Spleen (tissue), 7 donors: ENCODE measurements at regions not wholly inside any gene's neighbourhood (a gene's known extent, or its start where the extent isn't known, plus 50 kb on each side); places are given as distances from the start of the nearest gene placed in this dataset.

Experiments
- POLR2A ChIP-seq, 3 donors: fragments of 450-650 bp; IDR thresholded peaks; one replicate each; pipeline ENCODE4 v1.5.1; 2017; ENCODE audit warnings: antibody characterized with exemption in 3 of 3, mild to moderate bottlenecking in 1 of 3
- POLR2AphosphoS5 ChIP-seq, 3 donors: sonication (generic); formaldehyde crosslinking; IDR thresholded peaks; one replicate each; pipeline ENCODE4 v1.5.1; 2017; ENCODE audit warnings: antibody characterized with exemption in 3 of 3
- TF ChIP-seq, protein P1 (sequence below), 11 experiments: fragments of 200-600 bp in 7 of 11; fragments of 450-650 bp in 4 of 11; sonication (generic) in 4 of 11; IDR thresholded peaks in 8 of 11; conservative IDR thresholded peaks in 3 of 11; 1 replicate in 7 of 11; 2 replicates in 4 of 11; pipeline versions ENCODE4 v1.4.0 to v1.8.0; 2016 to 2021; ENCODE audit warnings: antibody characterized with exemption in 11 of 11, inconsistent platforms in 4 of 11, mild to moderate bottlenecking in 1 of 11
- donor health status: DM: no; HTN: no; CAD: no; lungs with moderate emphysema.
- donor health status: DM: no; HTN: no; CAD: no.
- donor health status: DM: no; HTN: no; CAD: no.

DNA sequence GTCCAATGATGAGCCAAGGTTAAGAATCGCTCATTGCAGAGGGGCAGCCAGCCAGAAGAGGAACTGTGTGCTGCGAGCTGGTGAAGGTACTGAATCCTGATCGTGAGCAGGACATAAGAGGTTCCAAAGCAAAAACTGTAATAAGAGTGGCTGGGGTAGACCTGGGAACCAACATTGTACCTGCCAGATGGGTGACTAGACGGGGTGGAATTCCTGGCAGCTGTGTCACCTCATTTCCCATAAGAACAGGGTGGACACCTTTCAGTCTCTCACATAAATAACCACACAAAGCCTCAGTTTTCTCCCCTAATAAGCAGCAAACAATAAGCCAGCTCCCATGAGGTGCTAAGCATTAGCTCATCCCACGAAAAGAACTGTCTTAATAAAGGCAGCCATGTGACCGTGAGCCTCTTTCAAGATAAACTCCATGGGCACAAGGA lies 290.3 kb downstream of the SOX9 start:
- TF ChIP-seq, protein P1, sequence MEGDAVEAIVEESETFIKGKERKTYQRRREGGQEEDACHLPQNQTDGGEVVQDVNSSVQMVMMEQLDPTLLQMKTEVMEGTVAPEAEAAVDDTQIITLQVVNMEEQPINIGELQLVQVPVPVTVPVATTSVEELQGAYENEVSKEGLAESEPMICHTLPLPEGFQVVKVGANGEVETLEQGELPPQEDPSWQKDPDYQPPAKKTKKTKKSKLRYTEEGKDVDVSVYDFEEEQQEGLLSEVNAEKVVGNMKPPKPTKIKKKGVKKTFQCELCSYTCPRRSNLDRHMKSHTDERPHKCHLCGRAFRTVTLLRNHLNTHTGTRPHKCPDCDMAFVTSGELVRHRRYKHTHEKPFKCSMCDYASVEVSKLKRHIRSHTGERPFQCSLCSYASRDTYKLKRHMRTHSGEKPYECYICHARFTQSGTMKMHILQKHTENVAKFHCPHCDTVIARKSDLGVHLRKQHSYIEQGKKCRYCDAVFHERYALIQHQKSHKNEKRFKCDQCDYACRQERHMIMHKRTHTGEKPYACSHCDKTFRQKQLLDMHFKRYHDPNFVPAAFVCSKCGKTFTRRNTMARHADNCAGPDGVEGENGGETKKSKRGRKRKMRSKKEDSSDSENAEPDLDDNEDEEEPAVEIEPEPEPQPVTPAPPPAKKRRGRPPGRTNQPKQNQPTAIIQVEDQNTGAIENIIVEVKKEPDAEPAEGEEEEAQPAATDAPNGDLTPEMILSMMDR (IDR thresholded peaks at IDR 0.05 in 8 of 11, conservative IDR thresholded peaks at IDR 0.05 in 3 of 11), result no peak
- TF ChIP-seq POLR2A (IDR thresholded peaks at IDR 0.05) (no peak), POLR2AphosphoS5 (IDR thresholded peaks at IDR 0.05) (no peak)
